ENCODE measurements at regions not wholly inside any gene's neighbourhood (a gene's known extent, or its start where the extent isn't known, plus 50 kb on each side); places are given as distances from the start of the nearest gene placed in this dataset.
"Not testable (repeated sequence)": the region's sequence is repeated elsewhere in the genome, so short reads cannot be mapped to it uniquely, and the experiment has no call there.

DNA sequence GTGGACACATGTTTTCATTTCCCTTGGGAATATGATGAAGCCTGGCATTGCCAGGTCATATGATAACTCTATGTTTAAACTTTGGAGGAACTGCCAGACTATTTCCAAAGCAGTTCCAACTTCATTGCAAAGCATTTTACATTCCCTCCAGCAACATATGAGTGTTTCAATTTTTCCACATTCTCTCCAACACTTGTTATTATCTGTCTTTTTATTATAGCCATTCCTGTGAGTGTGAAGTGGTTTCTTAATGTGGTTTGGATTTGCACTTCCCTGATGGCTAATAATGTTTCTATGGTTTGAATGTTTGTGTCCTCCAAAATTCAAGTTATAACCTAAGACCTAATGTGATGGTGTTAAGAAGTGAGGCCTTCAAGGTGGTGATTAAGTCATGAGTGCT, 228.0 kb downstream of the CDRT15L2 start:
- TF ChIP-seq CBFB (CRISPR knock-in tag; IDR thresholded peaks at IDR 0.05; ENCODE audit: low read depth); RELA (CRISPR knock-in tag; IDR thresholded peaks at IDR 0.05; ENCODE audit: borderline replicate concordance): not testable (repeated sequence)
